Caki2 (cell line): ENCODE measurements at regions not wholly inside any gene's neighbourhood (a gene's known extent, or its start where the extent isn't known, plus 50 kb on each side); places are given as distances from the start of the nearest gene placed in this dataset.
A peak's percentile ranks its signal among the peaks of the same experiment; 100 is the strongest.

Experiments used
- DNase-seq: peaks from one replicate; pipeline ENCODE4 v3.0.0-alpha.2; 2015; ENCODE audit warnings: low read depth
- in situ Hi-C: cut with HindIII; loops from 2 replicates; pipeline ENCODE4 v1.10.0; 2016; ENCODE audit warnings: low sequenced_read_pairs, low pct_unique_long_range_greater_than_20kb, mixed read lengths

GRCh38 chr15:70488941-70489848 is 274.2 kb downstream of the UACA start:
- in situ Hi-C loops, result no loop called here
- no peak for DNase-seq

DNA sequence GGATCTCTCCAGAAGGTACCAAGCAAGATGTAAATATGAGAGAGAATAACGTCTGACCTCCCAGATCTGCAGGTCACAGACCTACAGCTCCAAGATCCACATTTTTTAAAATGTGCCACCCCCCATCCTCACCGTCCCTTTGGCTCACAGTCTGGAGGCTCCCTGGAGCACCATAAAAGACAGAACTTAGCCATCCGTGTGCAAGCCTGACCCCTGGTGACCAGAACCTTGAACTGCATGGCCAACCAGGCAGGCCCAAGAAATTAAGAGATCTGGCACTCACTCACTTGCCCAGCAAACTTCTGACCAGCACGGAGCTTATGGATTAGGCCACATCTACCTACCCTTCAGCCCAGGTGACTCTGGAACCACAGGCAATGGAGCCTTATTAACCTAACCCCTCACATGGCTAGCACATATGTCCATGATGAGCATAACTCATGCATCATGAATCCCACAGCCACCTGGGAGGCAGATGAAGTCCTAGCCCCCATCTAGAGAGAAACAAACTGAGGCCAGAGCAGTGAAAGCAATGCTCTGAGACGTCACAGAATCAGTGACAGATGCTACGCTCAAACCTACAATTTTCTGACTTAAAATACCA is 275.3 kb downstream of the UACA start:
- peak; percentile 59 for DNase-seq
- in situ Hi-C loops, result no loop called here

GRCh38 chr15:70487387-70487740 is 276.0 kb downstream of the UACA start:
- no peak for DNase-seq
- in situ Hi-C loops, result no loop called here

DNA sequence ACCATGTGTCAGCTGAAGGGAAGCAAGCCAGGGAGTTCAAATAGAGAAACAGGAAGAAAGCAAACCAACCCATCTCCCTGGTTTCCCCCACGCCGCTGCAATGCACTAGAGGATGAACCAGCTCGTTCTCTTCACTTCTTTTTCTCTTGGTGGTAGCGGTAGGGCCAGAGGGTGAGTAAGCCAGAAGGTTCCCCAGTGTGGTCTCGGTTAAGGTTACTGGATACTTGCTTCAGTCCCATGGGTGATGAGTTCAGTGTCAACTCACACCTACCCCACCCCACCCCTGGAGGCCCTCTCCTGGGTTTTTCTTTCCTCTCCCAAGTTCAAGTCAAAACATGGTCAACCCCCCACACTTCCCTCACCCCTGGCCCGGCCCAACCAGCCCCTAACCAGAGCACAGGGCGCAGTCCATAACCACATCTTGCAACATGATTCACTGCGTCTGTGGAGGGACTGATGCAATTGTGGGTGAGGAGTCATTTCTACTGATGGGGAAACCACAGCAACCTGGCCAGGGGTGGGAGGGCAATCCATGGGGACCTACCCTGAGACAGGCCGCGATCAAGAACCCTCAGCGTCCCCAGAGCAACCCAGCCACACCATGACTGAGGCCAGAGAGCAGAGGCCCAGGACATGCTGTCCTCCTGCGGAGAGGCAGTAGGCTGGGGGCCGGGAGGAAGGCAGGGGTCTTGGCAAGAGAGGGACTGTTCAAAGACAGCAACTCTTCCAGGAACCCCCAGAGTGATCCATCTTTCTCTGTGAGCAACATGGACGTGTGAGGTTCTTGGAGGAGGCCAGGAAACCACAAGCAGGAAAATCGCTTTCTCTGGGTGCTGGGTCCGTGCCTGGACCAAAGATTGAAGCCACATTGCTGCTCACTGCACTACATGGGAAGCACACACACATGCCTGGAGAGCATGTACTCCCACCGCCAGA is 276.6 kb downstream of the UACA start:
- in situ Hi-C loops, result no loop called here
- DNase-seq, result peak; percentile 52

- in situ Hi-C loops, result no loop called here
- DNase-seq, result no peak
These were observed 277.3 kb downstream of the UACA start for GRCh38 chr15:70486012-70486411.

DNA sequence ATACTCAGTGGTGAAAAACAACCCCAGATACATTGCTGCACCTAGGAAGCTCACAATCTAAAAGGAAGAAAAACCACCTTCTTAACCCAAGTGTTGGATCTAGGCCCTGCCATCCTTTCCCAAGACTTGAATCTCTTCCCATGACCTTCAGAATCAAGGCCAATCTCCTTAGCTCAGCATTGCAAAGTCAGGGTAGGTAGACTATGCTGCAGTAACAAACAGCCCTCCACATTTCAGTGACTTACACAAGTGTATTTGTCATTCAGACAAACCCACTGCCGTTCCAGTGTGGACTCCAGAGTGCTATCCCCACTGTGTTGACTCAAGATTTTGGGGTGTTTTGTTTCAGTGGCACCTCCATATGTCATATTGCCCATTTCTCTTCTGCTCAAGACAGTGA is 278.4 kb downstream of the UACA start:
- DNase-seq, result no peak
- in situ Hi-C loops, result no loop called here

DNA sequence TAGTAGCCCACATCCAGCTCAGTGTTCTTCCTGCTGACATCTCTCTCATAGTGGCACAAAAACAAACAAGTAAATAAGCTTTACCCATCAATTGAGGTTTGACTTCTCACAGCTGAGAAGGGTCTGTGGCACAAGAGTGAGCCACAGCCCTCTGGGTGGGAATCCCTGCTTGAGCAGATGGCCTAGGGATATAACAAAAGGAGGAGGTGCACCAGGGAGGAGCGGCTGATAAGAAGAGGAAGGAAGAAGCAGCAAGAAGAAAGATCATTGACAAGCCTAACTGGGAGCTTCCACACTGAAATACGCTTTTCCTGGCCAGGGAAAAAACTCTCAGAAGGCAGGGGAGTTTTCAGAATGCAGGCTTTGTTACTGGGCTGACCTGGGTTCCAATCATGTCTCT is 279.8 kb downstream of the UACA start:
- in situ Hi-C loops, result no loop called here
- no peak for DNase-seq

DNA sequence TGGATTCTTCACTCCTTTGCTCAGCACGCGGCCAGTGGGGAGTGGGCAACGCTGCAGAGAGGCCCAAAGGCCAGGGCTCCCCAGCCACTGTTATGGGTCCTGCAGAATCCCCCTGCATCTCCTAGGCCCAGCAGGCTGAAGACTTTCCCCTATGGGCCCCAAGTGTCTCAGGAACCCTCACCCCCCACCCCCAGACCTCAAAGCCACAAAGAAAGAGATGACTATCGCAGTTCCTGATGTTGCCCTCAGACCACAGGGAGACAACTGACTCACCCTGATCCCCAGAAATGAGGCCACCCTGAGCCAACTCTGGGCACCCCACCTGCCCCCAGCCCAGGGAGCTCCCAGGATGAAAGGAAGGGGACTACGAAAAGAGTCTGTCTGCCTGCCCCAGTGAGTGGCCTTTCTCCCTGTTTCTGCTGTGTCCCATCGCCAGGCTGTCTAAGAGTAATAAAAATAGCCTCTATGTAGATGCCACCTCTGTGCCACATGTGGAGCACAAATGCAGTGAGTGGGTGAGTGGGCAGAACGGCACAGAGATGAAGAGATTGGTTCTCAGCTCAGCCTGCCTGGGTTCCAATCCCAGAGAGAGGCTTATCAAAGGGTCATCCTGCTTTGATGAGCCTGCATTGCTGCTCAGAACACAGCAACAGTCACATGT is 283.0 kb downstream of the UACA start:
- no peak for DNase-seq
- in situ Hi-C loops, result no loop called here

DNA sequence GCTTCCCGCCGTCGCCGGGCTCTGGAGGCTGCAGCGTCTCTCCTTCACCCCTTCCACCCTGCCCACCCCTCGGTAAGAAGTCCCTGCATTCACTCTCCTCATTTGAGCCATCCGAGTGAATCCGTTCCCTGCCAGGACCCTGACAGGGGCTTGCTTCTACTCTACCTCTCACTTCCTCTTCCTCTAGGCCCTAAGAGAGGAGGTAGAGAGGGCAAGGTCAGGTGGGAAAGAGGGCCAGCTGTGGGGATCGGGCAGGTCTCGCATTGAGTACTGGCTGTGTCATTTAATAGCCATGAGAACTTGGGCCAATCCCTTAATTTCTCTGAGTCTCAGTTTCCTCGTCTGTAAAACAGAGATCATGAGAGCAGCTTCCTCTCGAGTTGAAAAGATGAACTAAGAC is 283.6 kb downstream of the UACA start:
- DNase-seq, result no peak
- in situ Hi-C loops, result no loop called here

DNA sequence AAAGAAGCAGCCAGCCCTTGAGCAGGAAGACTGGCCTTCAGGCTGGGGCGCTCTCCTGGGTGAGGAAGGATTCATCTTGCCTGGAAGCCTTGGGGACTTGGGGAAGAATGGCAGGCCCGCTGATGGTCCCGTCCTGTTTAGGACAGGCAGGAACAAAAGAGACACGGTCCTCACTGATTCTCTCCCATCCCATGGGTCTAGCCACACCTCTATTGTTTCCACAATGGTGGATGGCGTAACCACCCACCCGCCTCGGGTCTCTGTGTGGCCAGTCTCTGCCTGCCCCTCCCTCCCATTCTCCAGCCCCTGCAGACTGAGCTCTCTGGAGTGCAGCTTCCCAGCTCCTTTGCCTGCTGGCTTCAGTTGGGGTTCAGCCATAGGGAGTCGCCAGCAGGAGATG is 284.3 kb downstream of the UACA start:
- DNase-seq, result no peak
- in situ Hi-C loops, result no loop called here

GRCh38 chr15:70478251-70478990 is 284.9 kb downstream of the UACA start:
- DNase-seq, result peak; percentile 41
- in situ Hi-C loops, result no loop called here

DNA sequence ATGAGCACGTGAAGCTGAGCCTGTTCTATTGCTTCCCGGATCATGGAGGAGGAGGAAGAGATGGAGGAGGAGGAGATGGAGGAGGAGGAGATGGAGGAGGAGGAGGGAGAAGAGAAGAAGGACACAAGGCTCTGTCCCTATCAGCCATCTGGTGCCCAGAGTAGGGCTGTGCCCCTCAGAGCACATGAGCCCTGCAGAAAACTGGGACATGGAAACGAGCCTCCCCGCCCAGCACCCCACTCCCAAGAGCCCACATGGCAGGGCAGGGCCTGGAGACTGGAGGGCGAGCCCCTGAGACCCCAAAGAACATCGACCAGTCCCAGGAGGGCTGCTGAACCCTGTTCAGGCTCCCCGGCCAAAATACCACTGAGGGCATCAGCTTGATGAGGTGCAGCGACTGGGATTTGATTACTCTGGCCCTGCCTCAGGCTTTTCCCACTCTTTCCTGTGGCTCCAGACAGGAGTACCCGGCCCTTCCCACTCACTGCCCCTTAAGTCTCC is 285.6 kb downstream of the UACA start:
- DNase-seq, result no peak
- in situ Hi-C loops, result no loop called here

DNA sequence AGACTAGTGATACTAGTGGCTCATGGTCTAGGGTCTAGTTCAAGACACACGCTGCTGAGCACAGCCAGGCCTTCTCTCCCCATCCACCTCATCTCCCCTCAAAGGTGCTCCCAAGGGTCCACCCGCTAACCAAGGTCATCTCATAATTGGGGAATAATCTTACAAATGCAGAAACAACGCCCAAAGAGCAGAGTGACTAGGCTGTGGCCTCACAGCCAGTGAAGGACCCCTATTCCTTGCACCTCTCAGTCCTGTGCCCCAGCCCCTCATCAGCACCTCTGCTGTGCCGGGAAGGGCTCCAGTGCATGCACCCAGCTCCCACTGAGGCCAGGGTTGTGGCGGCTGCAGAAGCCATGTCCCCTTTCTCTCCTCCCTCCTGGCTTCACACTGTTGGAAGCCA is 286.9 kb downstream of the UACA start:
- no peak for DNase-seq
- in situ Hi-C loops, result no loop called here

- DNase-seq, result no peak
- in situ Hi-C loops, result no loop called here
These were observed 287.4 kb downstream of the UACA start for GRCh38 chr15:70475921-70476320.

DNA sequence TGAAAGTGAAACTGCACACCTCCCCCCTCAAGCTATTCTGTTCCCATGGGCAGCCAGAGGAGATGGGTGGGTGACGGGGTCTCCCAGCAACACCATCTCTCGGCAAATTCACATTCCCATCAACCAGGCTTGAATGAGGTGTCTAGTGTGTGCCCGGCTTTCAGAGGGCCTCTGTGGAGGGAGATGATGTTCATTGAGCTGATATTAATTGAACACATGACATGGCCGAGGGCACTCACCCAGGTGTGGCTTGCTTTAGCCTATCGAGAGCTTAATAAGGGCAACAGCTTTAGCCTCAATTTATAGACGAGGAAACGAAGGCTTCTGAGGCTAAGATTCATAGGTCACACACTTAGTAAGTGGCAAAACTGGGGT is 288.0 kb downstream of the UACA start:
- in situ Hi-C loops, result no loop called here
- no peak for DNase-seq

DNA sequence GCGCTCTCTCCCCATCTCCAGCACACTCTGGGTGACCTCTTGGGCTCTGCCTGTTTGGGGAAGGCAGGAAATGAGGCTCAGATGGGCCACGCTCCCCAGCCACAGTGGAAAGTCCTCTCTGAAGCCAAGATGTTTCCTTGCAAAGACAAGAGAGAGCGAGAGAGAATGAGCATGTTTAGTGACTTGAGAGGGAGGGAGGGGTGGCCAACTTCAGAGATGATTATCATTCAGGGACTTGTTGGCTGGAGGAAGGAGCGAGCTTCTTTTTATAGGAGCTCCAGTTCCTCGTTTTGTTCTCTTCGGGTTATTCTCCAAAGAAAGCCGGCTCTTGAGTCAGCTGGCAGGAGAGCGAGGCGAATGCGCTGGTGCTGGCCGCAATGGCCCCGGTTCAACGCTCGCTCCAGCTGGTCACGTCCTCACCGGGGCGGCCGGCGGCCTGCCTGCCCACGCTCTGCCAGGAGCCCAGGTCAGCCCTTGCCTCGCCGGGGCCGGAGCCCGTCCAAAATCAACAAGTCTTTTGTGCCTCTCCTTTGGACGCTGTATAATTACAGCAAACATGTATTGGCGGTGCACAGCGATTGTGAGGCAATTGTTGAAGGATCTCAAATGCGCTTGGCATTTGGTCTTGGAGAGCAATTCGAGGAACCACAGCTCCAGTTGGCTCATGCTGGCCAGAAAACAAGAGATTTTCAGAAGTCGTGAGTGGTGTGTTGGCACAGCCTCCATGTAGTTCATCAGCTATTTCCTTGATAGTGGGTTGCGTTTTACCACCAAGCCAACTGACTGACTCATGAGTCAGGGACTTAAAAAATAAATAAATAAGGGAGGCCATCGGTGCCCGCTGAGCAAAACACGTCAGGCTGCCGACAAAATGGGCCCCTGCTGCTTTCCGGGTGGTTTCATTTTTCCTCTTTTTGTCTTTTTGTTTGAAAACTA is 288.6 kb downstream of the UACA start:
- DNase-seq, result peak; percentile 90
- in situ Hi-C loops, result no loop called here
